Epithelial cell of esophagus (primary cell): ENCODE measurements at regions not wholly inside any gene's neighbourhood (a gene's known extent, or its start where the extent isn't known, plus 50 kb on each side); places are given as distances from the start of the nearest gene placed in this dataset.

Experiments used
- DNase-seq: peaks from one replicate; pipeline ENCODE4 v3.0.0; 2010; ENCODE audit warnings: low read depth
- H3K4me3 ChIP-seq: 2 replicates; pipeline ENCODE4 v1.5.1; 2011; ENCODE audit warnings: mild to moderate bottlenecking, low read length, control low read depth
- TF ChIP-seq, protein P1 (sequence below): IDR thresholded peaks from 2 replicates; pipeline ENCODE4 v1.5.1; 2011; ENCODE audit warnings: low read depth, mild to moderate bottlenecking, low read length, control low read depth, inconsistent platforms; ENCODE audit not compliant: insufficient read depth; ENCODE audit errors: missing control alignments

DNA sequence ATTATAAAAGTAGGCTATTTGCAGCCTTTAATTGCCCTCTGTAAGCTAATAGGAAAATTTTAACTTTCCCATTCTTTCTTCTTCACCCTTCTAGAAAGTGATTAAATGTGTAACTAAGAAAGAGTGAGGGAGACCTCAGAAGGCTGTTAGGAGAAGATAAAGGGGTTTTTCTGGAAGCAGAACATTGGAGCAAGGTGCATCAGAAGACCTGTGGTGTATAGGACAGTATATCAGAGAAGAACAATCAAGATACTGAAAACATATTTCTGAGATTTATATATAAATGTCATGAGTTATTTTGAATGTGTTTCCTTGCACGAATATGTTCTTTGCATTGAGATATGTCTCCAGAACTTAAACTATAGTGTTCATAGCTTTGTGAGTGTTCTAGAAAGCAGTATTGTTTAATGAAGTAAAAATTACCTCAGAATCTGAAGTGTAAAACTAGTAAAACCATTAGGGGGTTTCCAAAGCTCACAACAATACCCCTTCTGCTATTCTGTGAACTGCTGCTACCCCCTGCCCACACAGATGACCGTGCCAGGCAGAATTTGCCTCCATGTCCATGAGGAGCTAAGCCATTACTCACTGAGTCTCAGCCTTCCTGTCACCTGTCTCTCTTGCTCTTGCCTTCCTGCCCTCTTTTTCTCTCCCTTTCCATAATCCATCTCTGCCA lies 537.9 kb downstream of the EPHA4 start:
- DNase-seq, result no peak
- H3K4me3 ChIP-seq, result no peak overlapping the region
- TF ChIP-seq, protein P1, sequence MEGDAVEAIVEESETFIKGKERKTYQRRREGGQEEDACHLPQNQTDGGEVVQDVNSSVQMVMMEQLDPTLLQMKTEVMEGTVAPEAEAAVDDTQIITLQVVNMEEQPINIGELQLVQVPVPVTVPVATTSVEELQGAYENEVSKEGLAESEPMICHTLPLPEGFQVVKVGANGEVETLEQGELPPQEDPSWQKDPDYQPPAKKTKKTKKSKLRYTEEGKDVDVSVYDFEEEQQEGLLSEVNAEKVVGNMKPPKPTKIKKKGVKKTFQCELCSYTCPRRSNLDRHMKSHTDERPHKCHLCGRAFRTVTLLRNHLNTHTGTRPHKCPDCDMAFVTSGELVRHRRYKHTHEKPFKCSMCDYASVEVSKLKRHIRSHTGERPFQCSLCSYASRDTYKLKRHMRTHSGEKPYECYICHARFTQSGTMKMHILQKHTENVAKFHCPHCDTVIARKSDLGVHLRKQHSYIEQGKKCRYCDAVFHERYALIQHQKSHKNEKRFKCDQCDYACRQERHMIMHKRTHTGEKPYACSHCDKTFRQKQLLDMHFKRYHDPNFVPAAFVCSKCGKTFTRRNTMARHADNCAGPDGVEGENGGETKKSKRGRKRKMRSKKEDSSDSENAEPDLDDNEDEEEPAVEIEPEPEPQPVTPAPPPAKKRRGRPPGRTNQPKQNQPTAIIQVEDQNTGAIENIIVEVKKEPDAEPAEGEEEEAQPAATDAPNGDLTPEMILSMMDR, result no peak

- TF ChIP-seq, protein P1, result no peak
- H3K4me3 ChIP-seq, result no peak overlapping the region
- no peak for DNase-seq
Measured at GRCh38 chr2:221034973-221035372, 537.1 kb downstream of the EPHA4 start.

GRCh38 chr2:221042926-221043325 lies 529.2 kb downstream of the EPHA4 start:
- no peak for DNase-seq
- H3K4me3 ChIP-seq, result no peak overlapping the region
- TF ChIP-seq, protein P1, result no peak

DNA sequence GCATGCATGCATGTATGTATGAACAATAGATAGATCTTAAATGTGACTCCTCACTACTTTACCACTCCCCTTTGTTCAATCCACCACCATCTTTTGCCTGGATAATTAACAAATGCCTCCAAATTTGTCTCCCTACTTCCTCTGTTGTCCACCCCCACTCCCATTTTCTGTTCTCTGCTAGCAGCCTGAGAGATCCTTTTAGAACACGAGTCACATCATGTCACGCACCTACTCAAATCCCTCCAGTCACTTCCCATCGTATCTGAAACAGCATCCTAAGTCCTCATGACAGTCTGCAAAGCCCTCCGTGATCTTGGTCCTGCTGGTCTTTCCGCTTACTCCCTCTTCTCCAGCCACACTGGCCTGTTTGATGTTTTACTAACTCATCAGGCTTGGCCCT lies 527.3 kb downstream of the EPHA4 start:
- DNase-seq, result no peak
- TF ChIP-seq, protein P1, result no peak
- H3K4me3 ChIP-seq, result no peak overlapping the region

GRCh38 chr2:221050020-221050795 lies 521.9 kb downstream of the EPHA4 start:
- TF ChIP-seq, protein P1, result no peak
- DNase-seq, result no peak
- H3K4me3 ChIP-seq, result no peak overlapping the region

DNA sequence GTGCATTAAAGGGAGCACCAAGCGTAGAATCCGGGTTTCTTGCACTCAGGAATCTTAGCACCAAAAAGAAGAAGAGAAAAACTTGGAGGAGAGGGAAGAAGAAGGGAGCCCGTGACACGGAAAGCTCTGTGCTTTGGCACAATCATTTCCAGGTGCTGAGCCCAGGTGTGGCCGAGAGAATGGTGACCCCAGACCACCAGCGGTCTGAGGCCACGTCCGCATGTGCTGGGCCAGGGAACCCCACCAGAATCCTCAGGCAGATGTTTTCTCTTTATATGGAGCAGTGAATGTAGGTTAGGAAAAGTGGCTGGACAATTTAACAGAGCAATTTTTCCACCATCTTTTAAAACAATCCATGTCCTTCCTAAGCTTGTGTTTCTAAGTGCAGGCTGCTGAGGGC lies 520.9 kb downstream of the EPHA4 start:
- no peak overlapping the region for H3K4me3 ChIP-seq
- DNase-seq, result no peak
- TF ChIP-seq, protein P1, result no peak
